Esophagus squamous epithelium (tissue), 4 donors: ENCODE measurements at regions not wholly inside any gene's neighbourhood (a gene's known extent, or its start where the extent isn't known, plus 50 kb on each side); places are given as distances from the start of the nearest gene placed in this dataset.

Experiments
- POLR2A ChIP-seq, 4 donors: fragments of 450-650 bp; IDR thresholded peaks; one replicate each; pipeline ENCODE4 v1.6.1; 2017; ENCODE audit warnings: antibody characterized with exemption in 4 of 4, mild to moderate bottlenecking in 4 of 4, moderate library complexity in 3 of 4
- TF ChIP-seq, protein P1 (sequence below), 6 experiments: fragments of 450-650 bp in 4 of 6; fragments of 200-600 bp in 2 of 6; sonication (generic) in 2 of 6; IDR thresholded peaks; one replicate each; pipeline ENCODE4 v1.5.1; 2016 to 2019; ENCODE audit warnings: antibody characterized with exemption in 6 of 6, mild to moderate bottlenecking in 4 of 6, moderate library complexity in 4 of 6

- TF ChIP-seq, protein P1, sequence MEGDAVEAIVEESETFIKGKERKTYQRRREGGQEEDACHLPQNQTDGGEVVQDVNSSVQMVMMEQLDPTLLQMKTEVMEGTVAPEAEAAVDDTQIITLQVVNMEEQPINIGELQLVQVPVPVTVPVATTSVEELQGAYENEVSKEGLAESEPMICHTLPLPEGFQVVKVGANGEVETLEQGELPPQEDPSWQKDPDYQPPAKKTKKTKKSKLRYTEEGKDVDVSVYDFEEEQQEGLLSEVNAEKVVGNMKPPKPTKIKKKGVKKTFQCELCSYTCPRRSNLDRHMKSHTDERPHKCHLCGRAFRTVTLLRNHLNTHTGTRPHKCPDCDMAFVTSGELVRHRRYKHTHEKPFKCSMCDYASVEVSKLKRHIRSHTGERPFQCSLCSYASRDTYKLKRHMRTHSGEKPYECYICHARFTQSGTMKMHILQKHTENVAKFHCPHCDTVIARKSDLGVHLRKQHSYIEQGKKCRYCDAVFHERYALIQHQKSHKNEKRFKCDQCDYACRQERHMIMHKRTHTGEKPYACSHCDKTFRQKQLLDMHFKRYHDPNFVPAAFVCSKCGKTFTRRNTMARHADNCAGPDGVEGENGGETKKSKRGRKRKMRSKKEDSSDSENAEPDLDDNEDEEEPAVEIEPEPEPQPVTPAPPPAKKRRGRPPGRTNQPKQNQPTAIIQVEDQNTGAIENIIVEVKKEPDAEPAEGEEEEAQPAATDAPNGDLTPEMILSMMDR (IDR thresholded peaks at IDR 0.05): no peak
- no peak for TF ChIP-seq POLR2A (IDR thresholded peaks at IDR 0.05)
Measured at GRCh38 chr12:97983796-97984195, 521.2 kb downstream of the RMST start.
